HepG2 (cell line): ENCODE measurements at regions not wholly inside any gene's neighbourhood (a gene's known extent, or its start where the extent isn't known, plus 50 kb on each side); places are given as distances from the start of the nearest gene placed in this dataset.

Experiments
- ATAC-seq: fragments of 200-7000 bp; cut with Tn5 transposase; 3 replicates; pipeline ENCODE4 v1.9.1; 2020; ENCODE audit warnings: mild to moderate bottlenecking, moderate library complexity
- BruUV-seq: library from RNA; stranded (reverse); fragments of 400-500 nt; replicated peaks from 2 replicates; lab custom pipeline; 2021; lab: Mats Ljungman, UMichigan
- CTCF ChIA-PET: fragments of 300-600 bp; formaldehyde crosslinking; extraction: SDS; loops from one replicate; lab custom pipeline; 2021; ENCODE audit warnings: low total read pairs, inconsistent platforms, low intra/inter-chr PET ratio; lab: Yijun Ruan, JAX
- POLR2A ChIA-PET: fragments of 350-600 bp; sonication (Branson Sonifier 250); formaldehyde crosslinking; loops from one replicate; lab custom pipeline; 2020; ENCODE audit warnings: antibody characterized with exemption, inconsistent platforms; lab: Yijun Ruan, JAX
- DNase-seq: peaks from one replicate; pipeline ENCODE4 v3.0.0-alpha.2; 2015; ENCODE audit warnings: low spot score
- FAIRE-seq: peaks from 3 replicates; lab custom pipeline; 2011; peaks lifted over from hg19 to GRCh38; lab: Jason Lieb, UNC
- H2AFZ ChIP-seq: one replicate; pipeline ENCODE4 v1.6.1; 2011; ENCODE audit warnings: low read length, inconsistent platforms
- H3K27ac ChIP-seq: fragments of 300-600 bp; 3 replicates; pipeline ENCODE4 v1.8.0; 2011; ENCODE audit warnings: mixed run types, mild to moderate bottlenecking, mixed read lengths, low read length, inconsistent platforms; ENCODE audit not compliant: insufficient read depth; ENCODE audit errors: extremely low read length
- H3K27me3 ChIP-seq, 2 experiments: fragments of 200-600 bp in 1 of 2; 2 replicates in 1 of 2; 3 replicates in 1 of 2; pipeline versions ENCODE4 v1.6.0 to v1.8.0; 2011; ENCODE audit warnings: low read length in 2 of 2, mild to moderate bottlenecking in 2 of 2, moderate library complexity in 2 of 2, inconsistent platforms in 1 of 2; ENCODE audit not compliant: insufficient read depth in 2 of 2, control insufficient read depth in 1 of 2
- H3K36me3 ChIP-seq, 2 experiments: fragments of 200-600 bp in 1 of 2; replicated peaks in 1 of 2; 2 replicates in 1 of 2; 3 replicates in 1 of 2; pipeline versions ENCODE4 v1.5.1 to v1.8.0; 2011; ENCODE audit warnings: low read length in 2 of 2, inconsistent platforms in 1 of 2; ENCODE audit not compliant: insufficient read depth in 2 of 2, control insufficient read depth in 1 of 2
- H3K4me1 ChIP-seq: 2 replicates; pipeline ENCODE4 v1.5.1; 2012; ENCODE audit warnings: low read length, inconsistent platforms; ENCODE audit not compliant: insufficient read depth
- H3K4me2 ChIP-seq: 2 replicates; pipeline ENCODE4 v1.6.0; 2011; ENCODE audit warnings: low read depth, low read length, inconsistent platforms
- H3K4me3 ChIP-seq, 3 experiments: fragments of 200-600 bp in 1 of 3; sonication (generic), shearing (Covaris generic) in 1 of 3; replicated peaks in 1 of 3; 2 replicates each; pipeline ENCODE4 v1.5.1; 2011 to 2016; ENCODE audit warnings: low read length in 3 of 3, inconsistent platforms in 2 of 3, low read depth in 2 of 3, mild to moderate bottlenecking in 2 of 3, control low read depth in 1 of 3, mixed read lengths in 1 of 3; ENCODE audit not compliant: insufficient read depth in 1 of 3
- H3K79me2 ChIP-seq: one replicate; pipeline ENCODE4 v1.6.1; 2011; ENCODE audit warnings: low read length, inconsistent platforms; ENCODE audit not compliant: insufficient read depth
- H3K9ac ChIP-seq: 2 replicates; pipeline ENCODE4 v1.6.0; 2011; ENCODE audit warnings: mild to moderate bottlenecking, low read depth, low read length, inconsistent platforms; ENCODE audit not compliant: insufficient read depth
- H3K9me3 ChIP-seq: 2 replicates; pipeline ENCODE4 v1.5.1; 2012; ENCODE audit warnings: mild to moderate bottlenecking, low read length
- H4K20me1 ChIP-seq: 2 replicates; pipeline ENCODE4 v1.6.0; 2011; ENCODE audit warnings: inconsistent platforms, mild to moderate bottlenecking, low read length, moderate library complexity; ENCODE audit not compliant: insufficient read depth
- DPF2 ChIP-seq: sonication (generic); formaldehyde crosslinking; IDR thresholded peaks from 2 replicates; pipeline ENCODE4 v1.4.0; 2020; ENCODE audit warnings: mild to moderate bottlenecking, low read depth, missing genetic modification reagents, borderline replicate concordance
- JUN ChIP-seq: sonication (generic); formaldehyde crosslinking; IDR thresholded peaks from 2 replicates; pipeline ENCODE4 v1.4.0; 2020; ENCODE audit warnings: mild to moderate bottlenecking, missing genetic modification reagents
- SP5 ChIP-seq: IDR thresholded peaks from 2 replicates; pipeline ENCODE4 v1.6.1; 2016; ENCODE audit warnings: low read depth, borderline replicate concordance
- ZFP36L1 ChIP-seq: sonication (generic); formaldehyde crosslinking; IDR thresholded peaks from 2 replicates; pipeline ENCODE4 v1.8.0; 2022; ENCODE audit warnings: mild to moderate bottlenecking, missing genetic modification reagents, moderate library complexity
- ZNF292 ChIP-seq: sonication (generic); formaldehyde crosslinking; IDR thresholded peaks from 2 replicates; pipeline ENCODE4 v1.8.1; 2022; ENCODE audit warnings: mild to moderate bottlenecking, low read depth, missing genetic modification reagents, borderline replicate concordance
- ZNF556 ChIP-seq: sonication (generic); formaldehyde crosslinking; IDR thresholded peaks from 2 replicates; pipeline ENCODE4 v1.4.0; 2020; ENCODE audit warnings: mild to moderate bottlenecking, missing genetic modification reagents, borderline replicate concordance
- ZNF768 ChIP-seq: sonication (generic); formaldehyde crosslinking; IDR thresholded peaks from 2 replicates; pipeline ENCODE4 v1.4.0; 2020; ENCODE audit warnings: missing genetic modification reagents
- WGBS: methylation state at CpG from one replicate; pipeline ENCODE4 v1.1.6; 2017; ENCODE audit warnings: low lambda C conversion rate; 5-methylcytosine and 5-hydroxymethylcytosine counted together
- in situ Hi-C: cut with HindIII; loops from 2 replicates; pipeline ENCODE4 v1.10.0; 2017; ENCODE audit warnings: low pct_unique_long_range_greater_than_20kb; ENCODE audit not compliant: extremely low pct_ligation_motif_present
- intact Hi-C: fragments of 100-400 bp; cut with micrococcal nuclease; formaldehyde crosslinking; loops from one replicate; pipeline ENCODE4 v1.10.0; 2022; ENCODE audit not compliant: unreplicated experiment
- TF ChIP-seq, protein P1 (sequence below): sonication (generic); formaldehyde crosslinking; IDR thresholded peaks from 2 replicates; pipeline ENCODE4 v1.8.0; 2022; ENCODE audit warnings: mild to moderate bottlenecking, missing genetic modification reagents, moderate library complexity
- TF ChIP-seq, protein P2 (sequence below): sonication (generic); formaldehyde crosslinking; IDR thresholded peaks from 2 replicates; pipeline ENCODE4 v1.4.0; 2020; ENCODE audit warnings: mild to moderate bottlenecking, missing genetic modification reagents

DNA sequence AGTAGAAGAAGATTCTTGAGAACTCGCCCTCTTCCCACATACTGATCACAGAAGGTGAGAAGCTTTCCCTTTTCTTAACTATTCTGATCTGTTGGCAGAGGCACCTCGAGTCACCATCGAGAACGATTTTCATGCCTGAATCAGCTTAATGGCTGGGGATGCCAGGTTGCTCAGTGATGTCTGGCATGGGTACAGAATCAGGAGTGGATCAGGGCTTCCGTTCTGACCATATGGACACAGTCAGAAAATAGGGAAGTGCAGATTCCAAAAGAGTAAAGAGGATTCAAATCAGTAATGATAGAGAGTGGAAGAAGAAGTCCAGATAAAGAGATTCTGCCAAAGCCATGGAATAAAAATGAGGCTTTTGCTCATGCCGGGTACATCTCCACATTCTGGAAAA lies 52.0 kb upstream of the GRB10 start:
- Histone ChIP-seq H3K4me2 (no peak overlapping the region), H3K27me3 (peaks cover 0 to 22% of the 10 kb centered on the region in 2 experiments; a peak in 3 of 5 replicates), H3K4me1 (peaks cover 20% of the 10 kb centered on the region), H2AFZ (no peak overlapping the region), H3K9ac (no peak overlapping the region), H3K36me3 (no peaks in the 10 kb centered on the region), H3K9me3 (no peaks in the 10 kb centered on the region), H4K20me1 (no peaks in the 10 kb centered on the region), H3K79me2 (no peaks in the 10 kb centered on the region), H3K4me3 (no peak overlapping the region), H3K27ac (no peak overlapping the region)
- in situ Hi-C loops: no loop called here
- no peak for FAIRE-seq
- 22% methylated on average over 6 of the region's 6 CpGs for WGBS
- TF ChIP-seq, protein P1, sequence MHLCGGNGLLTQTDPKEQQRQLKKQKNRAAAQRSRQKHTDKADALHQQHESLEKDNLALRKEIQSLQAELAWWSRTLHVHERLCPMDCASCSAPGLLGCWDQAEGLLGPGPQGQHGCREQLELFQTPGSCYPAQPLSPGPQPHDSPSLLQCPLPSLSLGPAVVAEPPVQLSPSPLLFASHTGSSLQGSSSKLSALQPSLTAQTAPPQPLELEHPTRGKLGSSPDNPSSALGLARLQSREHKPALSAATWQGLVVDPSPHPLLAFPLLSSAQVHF (CRISPR knock-in tag): no peak
- no peak for TF ChIP-seq SP5 (CRISPR knock-in tag)
- TF ChIP-seq DPF2 (CRISPR knock-in tag): no peak
- ATAC-seq: no peak
- intact Hi-C loops: no loop called here
- ChIA-PET CTCF (no interaction called here), POLR2A (no interaction called here)
- no peak for DNase-seq
- no TSS peak for BruUV-seq

DNA sequence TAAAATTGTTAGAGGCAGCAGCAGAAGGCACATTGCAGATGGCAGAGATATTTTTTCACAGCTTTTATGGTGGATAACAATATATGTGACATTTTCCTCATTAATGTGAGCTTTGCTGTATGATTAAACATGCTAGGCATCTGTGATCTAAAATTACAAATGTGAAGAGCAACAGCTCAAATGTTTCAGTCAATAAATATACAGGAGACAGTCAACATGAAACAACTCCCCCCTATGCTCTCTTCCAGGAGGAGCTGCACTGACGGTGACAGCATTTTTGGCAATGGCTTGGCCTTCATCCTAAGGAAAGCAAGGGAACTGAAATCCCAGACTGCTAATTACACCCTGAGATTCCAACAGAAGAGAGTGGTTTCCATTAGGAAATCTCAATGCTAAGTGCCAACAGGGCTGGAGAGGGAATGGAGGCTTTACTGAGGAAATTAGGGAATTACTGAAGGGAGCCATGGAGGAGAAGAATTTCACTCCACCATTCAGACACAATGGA lies 51.4 kb upstream of the GRB10 start:
- ChIA-PET POLR2A (no interaction called here), CTCF (no interaction called here)
- WGBS: 88% methylated on average over 1 of the region's 1 CpG
- ATAC-seq (no peak), DNase-seq (no peak), FAIRE-seq (no peak)
- H3K79me2 ChIP-seq: no peaks in the 10 kb centered on the region
- no peak overlapping the region for H3K27ac ChIP-seq
- in situ Hi-C loops: no loop called here
- peaks cover 17% of the 10 kb centered on the region for H3K4me1 ChIP-seq
- H3K27me3 ChIP-seq: peaks cover 0 to 20% of the 10 kb centered on the region in 2 experiments; a peak in 3 of 5 replicates
- BruUV-seq: no TSS peak
- intact Hi-C loops: no loop called here
- no peak overlapping the region for H2AFZ ChIP-seq
- TF ChIP-seq ZNF768 (CRISPR knock-in tag) (no peak), ZNF292 (CRISPR knock-in tag) (no peak), ZNF556 (CRISPR knock-in tag) (no peak), ZFP36L1 (CRISPR knock-in tag) (no peak), JUN (CRISPR knock-in tag) (no peak)
- TF ChIP-seq, protein P2, sequence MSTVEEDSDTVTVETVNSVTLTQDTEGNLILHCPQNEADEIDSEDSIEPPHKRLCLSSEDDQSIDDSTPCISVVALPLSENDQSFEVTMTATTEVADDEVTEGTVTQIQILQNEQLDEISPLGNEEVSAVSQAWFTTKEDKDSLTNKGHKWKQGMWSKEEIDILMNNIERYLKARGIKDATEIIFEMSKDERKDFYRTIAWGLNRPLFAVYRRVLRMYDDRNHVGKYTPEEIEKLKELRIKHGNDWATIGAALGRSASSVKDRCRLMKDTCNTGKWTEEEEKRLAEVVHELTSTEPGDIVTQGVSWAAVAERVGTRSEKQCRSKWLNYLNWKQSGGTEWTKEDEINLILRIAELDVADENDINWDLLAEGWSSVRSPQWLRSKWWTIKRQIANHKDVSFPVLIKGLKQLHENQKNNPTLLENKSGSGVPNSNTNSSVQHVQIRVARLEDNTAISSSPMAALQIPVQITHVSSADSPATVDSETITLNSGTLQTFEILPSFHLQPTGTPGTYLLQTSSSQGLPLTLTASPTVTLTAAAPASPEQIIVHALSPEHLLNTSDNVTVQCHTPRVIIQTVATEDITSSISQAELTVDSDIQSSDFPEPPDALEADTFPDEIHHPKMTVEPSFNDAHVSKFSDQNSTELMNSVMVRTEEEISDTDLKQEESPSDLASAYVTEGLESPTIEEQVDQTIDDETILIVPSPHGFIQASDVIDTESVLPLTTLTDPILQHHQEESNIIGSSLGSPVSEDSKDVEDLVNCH (CRISPR knock-in tag): no peak
- no peak overlapping the region for H3K4me3 ChIP-seq
- H3K36me3 ChIP-seq: no peaks in the 10 kb centered on the region
- H3K9ac ChIP-seq: no peak overlapping the region
- H4K20me1 ChIP-seq: no peaks in the 10 kb centered on the region
- no peak overlapping the region for H3K4me2 ChIP-seq
- no peaks in the 10 kb centered on the region for H3K9me3 ChIP-seq
